GM10266 (cell line): ENCODE measurements at regions not wholly inside any gene's neighbourhood (a gene's known extent, or its start where the extent isn't known, plus 50 kb on each side); places are given as distances from the start of the nearest gene placed in this dataset.

Source experiments
- DNase-seq: peaks from one replicate; pipeline ENCODE4 v3.0.0; 2012; ENCODE audit errors: extremely low spot score
- TF ChIP-seq, protein P1 (sequence below): IDR thresholded peaks from 2 replicates; pipeline ENCODE4 v1.5.1; 2012; ENCODE audit warnings: mild to moderate bottlenecking, low read depth; ENCODE audit not compliant: control insufficient read depth, insufficient read depth; ENCODE audit errors: missing control alignments

DNA sequence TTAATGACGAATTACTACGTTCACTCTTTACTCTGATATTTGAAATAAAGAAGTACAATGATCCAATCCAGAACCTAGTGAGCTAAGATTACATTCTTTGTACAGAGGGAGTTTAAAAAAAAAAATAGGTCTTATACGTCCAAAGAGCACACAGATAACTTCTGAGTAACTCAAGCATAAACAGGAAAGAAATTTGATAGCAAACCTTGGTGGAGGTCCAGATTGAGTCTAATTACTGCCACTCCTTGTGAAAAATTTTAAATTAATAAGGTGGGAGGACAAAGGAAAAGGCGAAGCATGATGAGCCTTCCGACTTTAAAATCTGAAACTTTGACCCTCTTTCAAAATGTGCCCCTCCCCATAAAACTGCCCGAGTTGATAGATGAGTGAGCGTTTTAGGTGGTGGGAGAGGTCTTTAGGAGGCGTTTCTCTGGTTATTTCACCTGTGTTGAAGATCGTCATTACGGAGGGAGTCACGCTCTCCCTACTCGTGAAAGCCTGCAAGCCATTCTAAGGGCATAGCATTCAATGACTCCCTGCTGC lies 127.0 kb upstream of the ROBO2 start:
- TF ChIP-seq, protein P1, sequence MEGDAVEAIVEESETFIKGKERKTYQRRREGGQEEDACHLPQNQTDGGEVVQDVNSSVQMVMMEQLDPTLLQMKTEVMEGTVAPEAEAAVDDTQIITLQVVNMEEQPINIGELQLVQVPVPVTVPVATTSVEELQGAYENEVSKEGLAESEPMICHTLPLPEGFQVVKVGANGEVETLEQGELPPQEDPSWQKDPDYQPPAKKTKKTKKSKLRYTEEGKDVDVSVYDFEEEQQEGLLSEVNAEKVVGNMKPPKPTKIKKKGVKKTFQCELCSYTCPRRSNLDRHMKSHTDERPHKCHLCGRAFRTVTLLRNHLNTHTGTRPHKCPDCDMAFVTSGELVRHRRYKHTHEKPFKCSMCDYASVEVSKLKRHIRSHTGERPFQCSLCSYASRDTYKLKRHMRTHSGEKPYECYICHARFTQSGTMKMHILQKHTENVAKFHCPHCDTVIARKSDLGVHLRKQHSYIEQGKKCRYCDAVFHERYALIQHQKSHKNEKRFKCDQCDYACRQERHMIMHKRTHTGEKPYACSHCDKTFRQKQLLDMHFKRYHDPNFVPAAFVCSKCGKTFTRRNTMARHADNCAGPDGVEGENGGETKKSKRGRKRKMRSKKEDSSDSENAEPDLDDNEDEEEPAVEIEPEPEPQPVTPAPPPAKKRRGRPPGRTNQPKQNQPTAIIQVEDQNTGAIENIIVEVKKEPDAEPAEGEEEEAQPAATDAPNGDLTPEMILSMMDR = no peak
- DNase-seq = no peak

DNA sequence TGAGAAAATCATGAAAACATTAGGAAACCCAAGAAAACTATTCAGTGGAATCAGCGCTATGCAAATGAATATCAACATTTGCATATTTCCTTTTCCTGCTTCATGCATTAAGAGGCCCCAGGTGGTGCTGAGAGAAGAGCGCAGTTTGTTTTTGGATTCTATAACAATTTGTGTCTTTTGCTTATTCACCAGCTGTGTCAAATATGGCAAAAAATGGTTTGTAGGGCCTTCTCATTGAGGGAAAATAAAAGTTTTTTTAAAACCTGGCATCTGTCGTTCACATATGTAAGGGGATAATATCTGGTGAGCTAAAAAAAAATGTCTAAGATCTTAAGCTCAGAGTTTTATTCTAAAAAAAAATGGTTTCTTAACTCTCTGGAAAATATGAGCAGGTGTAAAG lies 122.5 kb upstream of the ROBO2 start:
- TF ChIP-seq, protein P1 = no peak
- no peak for DNase-seq

DNA sequence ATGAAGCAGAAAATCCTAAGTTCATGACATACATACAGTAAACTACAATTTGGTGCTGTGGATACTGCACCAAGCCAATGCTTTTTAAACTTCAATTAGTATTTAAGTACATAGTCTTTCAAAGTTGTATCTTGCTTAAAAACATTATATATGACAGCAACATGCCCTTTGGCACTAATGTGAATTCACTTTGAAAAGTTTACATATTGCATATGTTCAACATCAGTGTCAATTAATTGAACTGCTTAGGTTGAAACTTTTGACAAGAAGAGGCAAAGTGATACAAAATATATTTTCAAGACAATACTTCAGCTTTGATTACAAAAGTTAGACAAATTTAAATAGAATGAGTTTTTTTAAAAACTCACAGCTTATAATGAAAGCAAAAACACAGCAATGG lies 119.4 kb upstream of the ROBO2 start:
- TF ChIP-seq, protein P1 = no peak

DNA sequence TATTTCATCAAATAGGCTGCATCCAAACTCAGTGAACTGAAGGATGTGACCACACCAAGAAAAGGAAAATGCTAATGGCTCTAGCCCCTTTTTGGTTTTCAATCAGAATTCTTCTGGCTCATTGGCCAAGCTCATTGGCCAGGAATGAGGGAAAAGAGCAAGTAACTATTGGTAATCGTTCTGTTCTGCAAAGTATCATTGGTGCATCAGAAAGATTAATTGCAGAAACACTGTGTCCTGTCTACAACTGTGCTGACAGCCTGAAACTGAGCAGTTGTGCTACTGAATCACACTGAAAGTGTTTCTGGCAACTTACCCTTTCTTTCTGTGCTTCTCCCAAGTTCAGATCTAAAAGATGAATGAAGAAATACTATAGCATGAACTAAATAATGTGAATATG lies 116.4 kb upstream of the ROBO2 start:
- TF ChIP-seq, protein P1 = no peak
- DNase-seq = no peak

More for the DNA sequence above, 119.4 kb upstream of the ROBO2 start:
- no peak for DNase-seq

DNA sequence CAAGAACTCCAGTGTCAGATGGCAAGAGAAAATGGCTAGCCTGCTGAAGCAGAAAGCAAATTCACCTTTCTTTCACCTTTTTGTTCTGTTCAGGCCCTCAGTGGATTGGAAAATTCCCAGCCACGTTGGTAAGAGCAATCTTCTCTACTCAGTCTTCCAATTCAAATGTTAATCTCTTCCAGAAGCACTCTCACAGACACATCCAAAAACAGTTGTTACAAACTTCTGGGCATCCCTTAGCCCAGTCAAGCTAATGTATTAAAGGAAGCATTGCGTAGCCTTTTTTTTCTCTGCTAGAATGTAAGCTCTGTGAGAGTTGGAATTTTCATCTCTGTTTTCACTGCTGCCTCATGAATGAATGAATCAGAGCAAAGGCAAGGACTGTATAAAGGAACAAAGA lies 109.2 kb upstream of the ROBO2 start:
- TF ChIP-seq, protein P1 = no peak
- DNase-seq = no peak

DNA sequence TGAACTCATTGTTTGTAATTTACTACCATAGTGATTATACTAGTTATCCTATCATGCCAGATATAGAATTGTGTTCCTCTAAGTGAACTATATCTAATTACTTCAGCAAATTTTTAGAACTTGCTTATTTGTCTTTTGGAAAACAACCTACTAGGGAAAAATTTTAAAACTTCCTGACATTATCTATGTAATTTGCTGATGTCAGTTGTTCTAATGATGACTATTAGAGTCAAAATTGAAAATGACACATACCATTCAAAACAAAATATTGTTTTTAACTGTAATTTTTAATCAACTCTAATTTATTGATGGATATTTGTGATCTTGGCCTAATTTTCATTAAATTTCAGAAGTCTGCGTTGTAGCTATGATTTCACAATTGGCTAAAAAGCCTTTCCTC lies 106.7 kb upstream of the ROBO2 start:
- DNase-seq = no peak
- TF ChIP-seq, protein P1 = no peak

DNA sequence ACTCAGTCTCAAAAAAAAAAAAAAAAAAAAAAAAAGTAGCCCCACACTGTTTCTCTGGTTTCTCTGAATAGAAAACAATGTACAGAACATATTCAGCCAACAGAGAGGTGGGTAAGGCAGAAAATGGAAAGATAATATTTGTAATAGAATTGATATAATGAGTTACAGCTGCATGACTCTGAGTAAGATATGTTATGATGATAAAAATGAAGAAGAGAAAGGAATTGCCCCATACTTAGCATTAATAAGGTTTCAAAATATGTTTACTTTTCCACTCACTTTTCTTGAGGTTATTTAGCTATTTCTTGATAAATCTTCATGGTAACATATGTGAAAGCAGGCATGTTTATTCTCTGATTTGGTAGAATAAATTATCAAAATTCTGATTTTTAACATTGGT lies 100.9 kb upstream of the ROBO2 start:
- TF ChIP-seq, protein P1 = no peak
- no peak for DNase-seq
